Retinal pigment epithelial cell (primary cell): ENCODE measurements at regions not wholly inside any gene's neighbourhood (a gene's known extent, or its start where the extent isn't known, plus 50 kb on each side); places are given as distances from the start of the nearest gene placed in this dataset.
"Not testable (repeated sequence)": the region's sequence is repeated elsewhere in the genome, so short reads cannot be mapped to it uniquely, and the experiment has no call there.

Experiments
- DNase-seq: peaks from one replicate; pipeline ENCODE4 v3.0.0-alpha.2; 2010; ENCODE audit warnings: low read depth
- H3K4me3 ChIP-seq: 2 replicates; pipeline ENCODE4 v1.5.1; 2011; ENCODE audit warnings: mild to moderate bottlenecking, low read length, control low read depth, moderate library complexity
- CTCF ChIP-seq: conservative IDR thresholded peaks from 2 replicates; pipeline ENCODE4 v1.5.1; 2011; ENCODE audit warnings: low read depth, low read length, control low read depth, inconsistent platforms

GRCh38 chr14:37776791-37777499 lies 181.5 kb downstream of the TTC6 start:
- DNase-seq, result no peak
- H3K4me3 ChIP-seq, result no peak overlapping the region
- no peak for TF ChIP-seq CTCF

GRCh38 chr14:37778135-37778943 lies 182.9 kb downstream of the TTC6 start:
- TF ChIP-seq CTCF, result no peak
- DNase-seq, result no peak
- H3K4me3 ChIP-seq, result no peak overlapping the region

GRCh38 chr14:37779480-37779879 lies 184.1 kb downstream of the TTC6 start:
- H3K4me3 ChIP-seq, result no peak overlapping the region
- TF ChIP-seq CTCF, result no peak
- no peak for DNase-seq

GRCh38 chr14:37780731-37781130 lies 185.3 kb downstream of the TTC6 start:
- not testable (repeated sequence) for DNase-seq

GRCh38 chr14:37784203-37784826 lies 188.9 kb downstream of the TTC6 start:
- H3K4me3 ChIP-seq, DNase-seq: not testable (repeated sequence)

More at GRCh38 chr14:37780731-37781130, 185.3 kb downstream of the TTC6 start:
- H3K4me3 ChIP-seq, result not testable (repeated sequence)

GRCh38 chr14:37784827-37785223 lies 189.4 kb downstream of the TTC6 start:
- H3K4me3 ChIP-seq, DNase-seq: not testable (repeated sequence)

GRCh38 chr14:37785298-37785697 lies 189.9 kb downstream of the TTC6 start:
- not testable (repeated sequence) for H3K4me3 ChIP-seq, DNase-seq

GRCh38 chr14:37786114-37786625 lies 190.7 kb downstream of the TTC6 start:
- not testable (repeated sequence) for H3K4me3 ChIP-seq, DNase-seq

- TF ChIP-seq CTCF, result no peak
Observed at GRCh38 chr14:37787879-37788494, 192.6 kb downstream of the TTC6 start.

More at GRCh38 chr14:37787879-37788494, 192.6 kb downstream of the TTC6 start:
- DNase-seq, result no peak
- no peak overlapping the region for H3K4me3 ChIP-seq
